GM10248 (cell line): ENCODE measurements at regions not wholly inside any gene's neighbourhood (a gene's known extent, or its start where the extent isn't known, plus 50 kb on each side); places are given as distances from the start of the nearest gene placed in this dataset.

ENCODE experiments used
- CTCF ChIA-PET: fragments of 300-600 bp; sonication (Branson Sonifier 250); formaldehyde crosslinking; extraction: SDS; loops from one replicate; lab custom pipeline; 2021; ENCODE audit warnings: antibody characterized with exemption; lab: Yijun Ruan, JAX
- POLR2A ChIA-PET: fragments of 350-650 bp; sonication (Branson Sonifier 250); formaldehyde crosslinking; extraction: SDS; loops from one replicate; lab custom pipeline; 2020; ENCODE audit warnings: antibody characterized with exemption; lab: Yijun Ruan, JAX
- DNase-seq: peaks from one replicate; pipeline ENCODE4 v3.0.0; 2012; ENCODE audit errors: extremely low spot score
- TF ChIP-seq, protein P1 (sequence below): IDR thresholded peaks from 2 replicates; pipeline ENCODE4 v1.5.1; 2012; ENCODE audit warnings: mild to moderate bottlenecking, low read depth; ENCODE audit errors: extremely low read depth, missing control alignments, control extremely low read depth

- CTCF ChIA-PET = no interaction called here
- TF ChIP-seq, protein P1, sequence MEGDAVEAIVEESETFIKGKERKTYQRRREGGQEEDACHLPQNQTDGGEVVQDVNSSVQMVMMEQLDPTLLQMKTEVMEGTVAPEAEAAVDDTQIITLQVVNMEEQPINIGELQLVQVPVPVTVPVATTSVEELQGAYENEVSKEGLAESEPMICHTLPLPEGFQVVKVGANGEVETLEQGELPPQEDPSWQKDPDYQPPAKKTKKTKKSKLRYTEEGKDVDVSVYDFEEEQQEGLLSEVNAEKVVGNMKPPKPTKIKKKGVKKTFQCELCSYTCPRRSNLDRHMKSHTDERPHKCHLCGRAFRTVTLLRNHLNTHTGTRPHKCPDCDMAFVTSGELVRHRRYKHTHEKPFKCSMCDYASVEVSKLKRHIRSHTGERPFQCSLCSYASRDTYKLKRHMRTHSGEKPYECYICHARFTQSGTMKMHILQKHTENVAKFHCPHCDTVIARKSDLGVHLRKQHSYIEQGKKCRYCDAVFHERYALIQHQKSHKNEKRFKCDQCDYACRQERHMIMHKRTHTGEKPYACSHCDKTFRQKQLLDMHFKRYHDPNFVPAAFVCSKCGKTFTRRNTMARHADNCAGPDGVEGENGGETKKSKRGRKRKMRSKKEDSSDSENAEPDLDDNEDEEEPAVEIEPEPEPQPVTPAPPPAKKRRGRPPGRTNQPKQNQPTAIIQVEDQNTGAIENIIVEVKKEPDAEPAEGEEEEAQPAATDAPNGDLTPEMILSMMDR = no peak
- POLR2A ChIA-PET = no interaction called here
- no peak for DNase-seq
Observed at GRCh38 chrX:38893441-38893840, 92.2 kb downstream of the MID1IP1 start.

GRCh38 chrX:38895775-38896174 lies 94.5 kb downstream of the MID1IP1 start:
- no peak for DNase-seq
- CTCF ChIA-PET = interaction anchor here (0.9 to 4.8 kb wide), 3 partner anchors 11 to 14 kb away, joined by 4 to 24 read pairs (median 4); no protein-coding TSS in a partner anchor
- POLR2A ChIA-PET = no interaction called here
- TF ChIP-seq, protein P1 = no peak

DNA sequence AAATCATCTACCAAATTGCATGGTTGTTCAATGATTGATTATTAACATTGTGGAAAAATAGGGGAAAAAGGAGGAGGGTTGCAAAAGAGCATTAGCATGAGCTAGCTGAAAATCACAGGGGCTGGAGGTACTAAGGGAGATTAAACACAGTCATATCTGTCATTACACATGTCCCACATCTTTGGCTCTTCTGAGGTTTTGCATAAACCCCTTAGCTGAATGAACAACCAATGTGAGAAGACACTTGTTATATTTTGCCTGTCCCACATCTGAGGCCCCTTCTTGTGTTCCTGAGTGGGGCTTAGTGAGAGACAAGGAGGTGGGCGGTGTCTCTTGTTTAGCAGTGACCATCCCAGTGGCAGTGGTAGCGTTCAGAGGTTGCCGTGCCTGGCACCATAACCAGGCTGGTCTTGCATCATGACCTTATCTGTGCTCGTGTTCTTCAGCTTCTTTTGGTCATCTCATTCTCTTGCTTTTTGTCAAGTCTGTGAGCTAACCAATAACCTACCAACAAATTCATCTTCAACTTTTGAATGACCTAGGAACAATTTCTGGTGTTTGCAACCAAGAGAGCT lies 95.6 kb downstream of the MID1IP1 start:
- ChIA-PET CTCF (interaction anchor here (4.8 kb wide), 1 partner anchor 15 kb away, joined by 24 read pairs; no protein-coding TSS in a partner anchor), POLR2A (no interaction called here)
- peak; percentile 30 for DNase-seq
- TF ChIP-seq, protein P1 = no peak

DNA sequence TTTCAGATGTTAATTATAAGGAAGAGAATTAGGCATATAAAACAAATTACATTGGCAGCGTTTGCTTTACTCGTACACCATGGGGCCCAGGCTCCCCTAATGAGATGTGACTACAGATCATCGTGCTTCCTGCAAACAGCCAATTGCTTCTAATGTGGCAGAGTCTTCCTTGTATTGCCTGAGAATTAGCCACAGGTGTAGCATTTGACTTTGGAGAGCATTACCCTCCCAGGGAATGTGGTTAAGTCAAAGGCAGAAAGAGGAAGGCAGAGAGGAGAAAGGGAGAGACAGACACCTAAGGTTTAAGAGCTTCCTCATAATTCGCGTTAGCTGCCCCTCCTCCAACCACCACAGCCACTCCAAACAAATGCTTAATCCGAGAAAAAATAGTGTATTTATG lies 97.0 kb downstream of the MID1IP1 start:
- CTCF ChIA-PET = interaction anchor here (1.9 to 4.8 kb wide), 2 partner anchors 15 to 17 kb away, joined by 5 to 24 read pairs; no protein-coding TSS in a partner anchor
- no peak for DNase-seq
- TF ChIP-seq, protein P1 = no peak
- POLR2A ChIA-PET = no interaction called here

- TF ChIP-seq, protein P1 = no peak
- DNase-seq = no peak
- ChIA-PET CTCF (interaction anchor here (1.0 to 4.8 kb wide), 3 partner anchors 14 to 20 kb away, joined by 3 to 24 read pairs (median 5); no protein-coding TSS in a partner anchor), POLR2A (no interaction called here)
Observed at GRCh38 chrX:38899650-38900049, 98.4 kb downstream of the MID1IP1 start.

DNA sequence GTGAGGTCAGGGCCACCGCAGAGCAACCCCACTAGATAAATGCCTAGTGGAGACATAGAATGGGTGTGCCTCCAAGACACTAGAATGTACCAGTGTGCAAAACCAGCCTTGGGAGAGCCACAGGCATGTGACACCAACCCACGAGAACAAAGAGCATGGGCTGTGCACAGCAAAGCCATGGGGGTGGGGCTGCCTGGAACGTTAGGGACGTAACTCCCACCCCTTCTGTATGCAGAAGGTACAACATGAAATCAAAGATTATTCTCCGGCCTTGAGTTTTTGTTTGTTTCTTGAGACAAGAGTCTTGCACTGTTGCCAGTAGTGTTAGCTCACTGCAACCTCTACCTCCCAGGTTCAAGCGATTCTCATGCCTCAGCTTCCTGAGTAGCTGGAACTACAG lies 99.5 kb downstream of the MID1IP1 start:
- ChIA-PET CTCF (interaction anchor here (4.8 kb wide), 1 partner anchor 19 kb away, joined by 24 read pairs; no protein-coding TSS in a partner anchor), POLR2A (no interaction called here)
- TF ChIP-seq, protein P1 = no peak
- no peak for DNase-seq
